NT2/D1 (cell line): ENCODE measurements at regions not wholly inside any gene's neighbourhood (a gene's known extent, or its start where the extent isn't known, plus 50 kb on each side); places are given as distances from the start of the nearest gene placed in this dataset.

Experiments
- YY1 ChIP-seq: IDR thresholded peaks from 2 replicates; pipeline ENCODE4 v1.6.1; 2011; ENCODE audit not compliant: insufficient read length, insufficient read depth
- ZNF274 ChIP-seq: IDR thresholded peaks from 2 replicates; pipeline ENCODE4 v1.6.1; 2011; ENCODE audit warnings: mild to moderate bottlenecking, low read depth, low read length

GRCh38 chr5:123753180-123753936 is 241.4 kb downstream of the CSNK1G3 start:
- TF ChIP-seq ZNF274 (no peak), YY1 (no peak)
